LNCaP clone FGC (cell line): ENCODE measurements at regions not wholly inside any gene's neighbourhood (a gene's known extent, or its start where the extent isn't known, plus 50 kb on each side); places are given as distances from the start of the nearest gene placed in this dataset.

Experiments used
- DNase-seq: peaks from one replicate; pipeline ENCODE4 v3.0.0-alpha.2; 2011; ENCODE audit warnings: low read depth
- H3K4me3 ChIP-seq: 2 replicates; pipeline ENCODE4 v1.5.1; 2011; ENCODE audit warnings: mild to moderate bottlenecking, low read depth, low read length, control low read depth
- CTCF ChIP-seq: IDR thresholded peaks from 2 replicates; pipeline ENCODE4 v1.5.1; 2012; ENCODE audit warnings: mild to moderate bottlenecking; ENCODE audit not compliant: control insufficient read depth, insufficient read depth; ENCODE audit errors: extremely low read depth

GRCh38 chr9:29118555-29118954 is 1545.3 kb upstream of the C9orf72 start:
- H3K4me3 ChIP-seq = no peak overlapping the region
- no peak for TF ChIP-seq CTCF
- no peak for DNase-seq

DNA sequence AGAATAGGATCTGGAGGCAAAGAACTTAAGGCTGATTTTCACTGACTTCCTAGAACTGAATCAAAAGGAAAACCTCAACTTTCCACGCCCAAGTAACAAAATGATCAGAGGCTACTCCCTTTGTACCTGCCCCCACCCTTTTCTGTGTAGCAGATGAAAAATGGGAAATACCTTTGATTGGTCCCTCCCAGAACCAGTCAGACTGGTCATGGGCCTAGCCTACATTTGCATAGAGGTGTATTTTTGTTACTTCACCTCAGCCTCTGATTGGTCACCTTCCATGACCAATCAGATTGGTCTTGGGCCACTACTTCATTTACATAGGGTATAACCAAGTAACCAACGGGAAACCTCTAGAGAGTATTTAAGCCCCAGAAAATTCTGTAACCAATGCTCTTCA is 1553.5 kb upstream of the C9orf72 start:
- TF ChIP-seq CTCF = no peak
- no peak for DNase-seq

GRCh38 chr9:29129763-29130162 is 1556.5 kb upstream of the C9orf72 start:
- no peak for TF ChIP-seq CTCF
- no peak for DNase-seq
- H3K4me3 ChIP-seq = no peak overlapping the region

More for the DNA sequence above, 1553.5 kb upstream of the C9orf72 start:
- no peak overlapping the region for H3K4me3 ChIP-seq

DNA sequence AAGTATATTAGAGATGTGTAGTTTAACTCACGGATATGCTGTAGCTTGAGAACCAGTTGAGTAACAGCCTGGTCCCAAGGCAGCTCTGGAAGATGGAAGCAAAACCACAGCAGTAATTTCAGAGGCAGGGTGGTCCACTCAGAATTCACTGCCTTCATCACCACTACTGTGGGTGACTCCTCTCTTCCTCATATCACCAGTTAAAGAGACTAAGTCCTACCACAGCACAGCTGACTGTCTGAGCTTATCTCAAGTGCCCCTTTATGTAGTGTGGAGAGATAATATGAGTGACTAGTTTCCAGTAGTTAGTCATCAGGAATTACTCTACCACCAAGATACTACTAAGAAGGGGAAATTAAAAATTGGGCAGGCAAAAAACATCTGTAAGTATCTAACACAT is 1571.2 kb upstream of the C9orf72 start:
- no peak overlapping the region for H3K4me3 ChIP-seq
- no peak for DNase-seq
- TF ChIP-seq CTCF = no peak

GRCh38 chr9:29150606-29151005 is 1577.3 kb upstream of the C9orf72 start:
- no peak for DNase-seq
- H3K4me3 ChIP-seq = no peak overlapping the region
- no peak for TF ChIP-seq CTCF

DNA sequence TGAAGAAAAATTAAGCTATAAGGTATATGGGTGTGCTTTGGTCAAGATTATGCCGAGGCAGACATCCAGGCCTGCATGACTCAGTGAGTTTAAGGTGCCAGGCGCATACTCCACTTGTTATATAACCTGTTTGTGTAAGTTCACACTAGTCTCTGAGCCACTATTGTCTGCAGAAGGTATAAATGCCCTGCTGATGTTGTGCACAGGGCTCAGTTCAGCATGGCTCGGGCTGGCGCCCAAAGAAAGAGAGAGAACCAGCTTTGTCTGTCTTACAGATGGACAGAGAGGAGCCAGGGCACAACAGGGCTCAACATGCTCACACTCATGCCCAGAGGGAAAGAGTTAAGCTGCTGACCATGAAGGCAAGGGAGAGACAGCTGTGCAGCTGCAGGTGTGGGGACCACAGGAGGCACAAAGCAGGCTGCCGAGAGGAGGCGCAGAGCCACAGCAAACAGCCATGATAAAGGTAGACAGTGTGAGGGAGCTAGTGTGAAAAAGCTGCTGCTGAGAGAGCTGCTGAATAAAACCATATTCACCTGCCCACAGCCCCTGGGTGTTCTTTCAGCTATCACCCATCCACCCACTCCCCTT is 1587.6 kb upstream of the C9orf72 start:
- no peak overlapping the region for H3K4me3 ChIP-seq
- no peak for DNase-seq
- no peak for TF ChIP-seq CTCF

DNA sequence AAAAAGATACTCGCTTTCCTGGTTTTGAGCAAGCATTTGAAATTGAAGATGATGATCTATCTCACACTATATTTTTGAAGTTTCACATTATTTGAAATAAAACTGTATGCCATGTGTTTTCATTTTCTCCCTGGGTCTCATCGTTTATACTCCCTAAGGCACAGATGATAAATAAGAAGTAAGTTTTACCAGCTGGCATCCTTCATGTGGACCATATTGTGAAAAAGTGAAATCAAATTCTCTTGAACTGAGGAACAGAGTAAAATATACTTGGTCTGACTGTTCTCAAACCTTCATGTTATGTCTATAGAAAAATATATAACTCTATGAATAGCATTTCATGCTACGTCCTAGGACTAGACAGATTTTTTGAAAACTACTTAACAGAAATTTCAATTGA is 1600.9 kb upstream of the C9orf72 start:
- H3K4me3 ChIP-seq = no peak overlapping the region
- DNase-seq = no peak
- no peak for TF ChIP-seq CTCF
